ENCODE measurements at regions not wholly inside any gene's neighbourhood (a gene's known extent, or its start where the extent isn't known, plus 50 kb on each side); places are given as distances from the start of the nearest gene placed in this dataset.

- no peak overlapping the region for H2AFZ ChIP-seq
- no peak overlapping the region for H3K9ac ChIP-seq
- no peak for TF ChIP-seq CTCF (IDR thresholded peaks at IDR 0.05)
- H3K27ac ChIP-seq: no peak overlapping the region
- H3K36me3 ChIP-seq (ENCODE audit: control insufficient read depth, insufficient read depth, low read length): no peaks in the 10 kb centered on the region
- no peaks in the 10 kb centered on the region for H3K9me3 ChIP-seq (ENCODE audit: control insufficient read depth, low read length)
- H3K4me3 ChIP-seq (ENCODE audit: low read depth, low read length): no peak overlapping the region
- H3K4me1 ChIP-seq: no peaks in the 10 kb centered on the region
- H3K27me3 ChIP-seq (ENCODE audit: control insufficient read depth, insufficient read depth, low read length): no peaks in the 10 kb centered on the region
- H3K79me2 ChIP-seq: no peaks in the 10 kb centered on the region
- H3K4me2 ChIP-seq (ENCODE audit: low read length): no peak overlapping the region
Measured at GRCh38 chr2:16429431-16430145, 236.0 kb downstream of the CYRIA start.

GRCh38 chr2:16429002-16429401 lies 236.6 kb downstream of the CYRIA start:
- Histone ChIP-seq H3K36me3 (ENCODE audit: control insufficient read depth, insufficient read depth, low read length) (no peaks in the 10 kb centered on the region), H3K9me3 (ENCODE audit: control insufficient read depth, low read length) (no peaks in the 10 kb centered on the region), H3K27ac (no peak overlapping the region), H3K27me3 (ENCODE audit: control insufficient read depth, insufficient read depth, low read length) (no peaks in the 10 kb centered on the region), H2AFZ (no peak overlapping the region), H3K4me1 (no peaks in the 10 kb centered on the region), H3K9ac (no peak overlapping the region), H3K79me2 (no peaks in the 10 kb centered on the region), H3K4me2 (ENCODE audit: low read length) (no peak overlapping the region), H3K4me3 (ENCODE audit: low read depth, low read length) (no peak overlapping the region)
- TF ChIP-seq CTCF (IDR thresholded peaks at IDR 0.05): no peak

GRCh38 chr2:16425462-16426336 lies 239.9 kb downstream of the CYRIA start:
- Histone ChIP-seq H3K4me1 (no peaks in the 10 kb centered on the region), H3K4me3 (ENCODE audit: low read depth, low read length) (no peak overlapping the region), H3K79me2 (no peaks in the 10 kb centered on the region), H3K4me2 (ENCODE audit: low read length) (no peak overlapping the region), H2AFZ (no peak overlapping the region), H3K36me3 (ENCODE audit: control insufficient read depth, insufficient read depth, low read length) (no peaks in the 10 kb centered on the region), H3K27me3 (ENCODE audit: control insufficient read depth, insufficient read depth, low read length) (no peaks in the 10 kb centered on the region), H3K9ac (no peak overlapping the region), H3K9me3 (ENCODE audit: control insufficient read depth, low read length) (no peaks in the 10 kb centered on the region), H3K27ac (no peak overlapping the region)
- no peak for TF ChIP-seq CTCF (IDR thresholded peaks at IDR 0.05)

GRCh38 chr2:16420421-16420820 lies 245.2 kb downstream of the CYRIA start:
- Histone ChIP-seq H3K4me2 (ENCODE audit: low read length) (no peak overlapping the region), H3K4me3 (ENCODE audit: low read depth, low read length) (no peak overlapping the region), H3K79me2 (no peaks in the 10 kb centered on the region), H2AFZ (no peak overlapping the region), H3K27ac (no peak overlapping the region), H3K27me3 (ENCODE audit: control insufficient read depth, insufficient read depth, low read length) (no peaks in the 10 kb centered on the region), H3K9ac (no peak overlapping the region), H3K4me1 (no peaks in the 10 kb centered on the region), H3K9me3 (ENCODE audit: control insufficient read depth, low read length) (no peaks in the 10 kb centered on the region), H3K36me3 (ENCODE audit: control insufficient read depth, insufficient read depth, low read length) (no peaks in the 10 kb centered on the region)
- TF ChIP-seq CTCF (IDR thresholded peaks at IDR 0.05): no peak
